ENCODE measurements at regions not wholly inside any gene's neighbourhood (a gene's known extent, or its start where the extent isn't known, plus 50 kb on each side); places are given as distances from the start of the nearest gene placed in this dataset.

DNA sequence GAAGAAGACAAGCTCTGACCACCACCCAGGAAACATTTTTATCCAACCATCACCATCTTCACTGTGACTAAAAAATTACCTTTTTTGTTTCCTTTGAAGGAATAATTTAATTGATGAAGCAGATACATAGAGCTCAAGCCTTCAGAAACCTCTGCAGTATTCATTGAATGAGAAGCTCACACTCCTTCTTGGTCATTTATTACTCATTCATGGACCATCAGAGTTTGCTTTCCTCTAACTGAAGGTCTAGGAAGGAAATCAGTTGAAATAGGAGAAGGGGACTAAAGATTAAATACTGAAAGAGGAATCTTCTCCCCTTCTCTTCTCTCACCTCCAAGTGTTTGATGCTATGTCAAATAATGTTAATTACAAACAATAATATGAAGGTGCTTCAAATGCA lies 290.6 kb upstream of the KLF3 start:
- no peak for TF ChIP-seq POLR2AphosphoS5 (IDR thresholded peaks at IDR 0.05)
- TF ChIP-seq, protein P1, sequence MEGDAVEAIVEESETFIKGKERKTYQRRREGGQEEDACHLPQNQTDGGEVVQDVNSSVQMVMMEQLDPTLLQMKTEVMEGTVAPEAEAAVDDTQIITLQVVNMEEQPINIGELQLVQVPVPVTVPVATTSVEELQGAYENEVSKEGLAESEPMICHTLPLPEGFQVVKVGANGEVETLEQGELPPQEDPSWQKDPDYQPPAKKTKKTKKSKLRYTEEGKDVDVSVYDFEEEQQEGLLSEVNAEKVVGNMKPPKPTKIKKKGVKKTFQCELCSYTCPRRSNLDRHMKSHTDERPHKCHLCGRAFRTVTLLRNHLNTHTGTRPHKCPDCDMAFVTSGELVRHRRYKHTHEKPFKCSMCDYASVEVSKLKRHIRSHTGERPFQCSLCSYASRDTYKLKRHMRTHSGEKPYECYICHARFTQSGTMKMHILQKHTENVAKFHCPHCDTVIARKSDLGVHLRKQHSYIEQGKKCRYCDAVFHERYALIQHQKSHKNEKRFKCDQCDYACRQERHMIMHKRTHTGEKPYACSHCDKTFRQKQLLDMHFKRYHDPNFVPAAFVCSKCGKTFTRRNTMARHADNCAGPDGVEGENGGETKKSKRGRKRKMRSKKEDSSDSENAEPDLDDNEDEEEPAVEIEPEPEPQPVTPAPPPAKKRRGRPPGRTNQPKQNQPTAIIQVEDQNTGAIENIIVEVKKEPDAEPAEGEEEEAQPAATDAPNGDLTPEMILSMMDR (IDR thresholded peaks at IDR 0.05), result no peak
- no peak for TF ChIP-seq POLR2A (IDR thresholded peaks at IDR 0.05)
- no peak for TF ChIP-seq EP300 (IDR thresholded peaks at IDR 0.05; ENCODE audit: low read depth)
